SK-MEL-5 (cell line): ENCODE measurements at regions not wholly inside any gene's neighbourhood (a gene's known extent, or its start where the extent isn't known, plus 50 kb on each side); places are given as distances from the start of the nearest gene placed in this dataset.
A peak's percentile ranks its signal among the peaks of the same experiment; 100 is the strongest.
"Not testable (repeated sequence)": the region's sequence is repeated elsewhere in the genome, so short reads cannot be mapped to it uniquely, and the experiment has no call there.

Source experiments
- DNase-seq: peaks from one replicate; pipeline ENCODE4 v3.0.0-alpha.2; 2016; ENCODE audit warnings: low read depth, low spot score
- in situ Hi-C: cut with HindIII; loops from 2 replicates; pipeline ENCODE4 v1.10.0; 2016; ENCODE audit warnings: low sequenced_read_pairs, high pct_unique_total_duplicates, low pct_unique_long_range_greater_than_20kb

DNA sequence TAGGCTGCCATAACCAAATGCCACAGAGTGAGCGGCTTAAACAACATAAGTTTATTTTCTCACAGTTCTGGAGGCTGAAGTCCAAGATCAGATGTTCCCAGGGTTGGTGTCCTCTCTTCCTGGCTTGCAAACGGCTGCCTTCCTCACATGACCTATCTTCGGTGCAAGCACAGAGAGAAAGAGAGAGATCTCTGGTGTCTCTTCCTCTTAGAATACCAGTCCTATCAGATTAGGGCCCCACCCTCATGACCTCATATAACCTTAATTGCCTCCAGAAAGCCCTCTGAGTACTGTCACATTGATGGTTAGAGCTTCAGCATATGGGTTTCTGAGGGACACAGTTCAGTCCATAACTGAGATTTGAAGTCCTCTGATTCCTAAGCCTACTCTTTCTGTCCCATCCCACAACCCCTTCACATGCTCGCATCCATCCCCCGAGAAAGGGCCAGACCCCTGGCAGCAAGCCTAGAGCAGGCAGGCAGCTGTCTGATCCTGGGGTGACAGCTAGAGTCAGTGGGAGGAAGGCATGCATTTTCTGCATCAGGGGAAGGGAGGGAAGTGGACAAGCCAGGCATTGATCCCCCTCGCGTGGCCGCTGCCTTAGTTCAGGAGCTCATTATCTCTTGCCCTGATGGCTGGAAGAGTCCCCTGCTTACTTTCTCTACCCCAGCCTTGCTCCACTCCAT, 114.1 kb downstream of the FAR1 start:
- in situ Hi-C loops = no loop called here
- no peak for DNase-seq

DNA sequence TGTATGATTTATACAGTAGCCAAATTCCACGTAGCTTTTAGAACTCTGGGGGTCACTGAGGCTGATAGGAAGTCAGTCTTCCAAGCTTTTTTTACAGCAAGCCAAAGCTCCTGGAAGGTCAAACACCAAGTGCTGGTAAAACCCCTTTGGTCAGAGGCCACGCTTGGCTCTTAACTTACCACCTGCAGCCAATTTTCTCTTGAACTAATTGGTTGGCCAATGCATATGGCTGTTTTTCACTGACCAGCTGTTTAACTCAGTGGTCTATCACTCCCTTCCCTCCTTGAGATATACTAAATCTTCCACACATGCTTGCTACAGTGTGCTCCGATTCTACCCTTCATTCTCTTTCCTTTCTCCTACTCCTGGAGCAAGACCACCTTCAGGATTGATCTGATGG, 116.0 kb downstream of the FAR1 start:
- in situ Hi-C loops = no loop called here
- DNase-seq = no peak

- in situ Hi-C loops = no loop called here
- DNase-seq = no peak
Measured at GRCh38 chr11:13784855-13785254, 116.4 kb downstream of the FAR1 start.

- no peak for DNase-seq
- in situ Hi-C loops = no loop called here
Measured at GRCh38 chr11:13786688-13787087, 118.2 kb downstream of the FAR1 start.

DNA sequence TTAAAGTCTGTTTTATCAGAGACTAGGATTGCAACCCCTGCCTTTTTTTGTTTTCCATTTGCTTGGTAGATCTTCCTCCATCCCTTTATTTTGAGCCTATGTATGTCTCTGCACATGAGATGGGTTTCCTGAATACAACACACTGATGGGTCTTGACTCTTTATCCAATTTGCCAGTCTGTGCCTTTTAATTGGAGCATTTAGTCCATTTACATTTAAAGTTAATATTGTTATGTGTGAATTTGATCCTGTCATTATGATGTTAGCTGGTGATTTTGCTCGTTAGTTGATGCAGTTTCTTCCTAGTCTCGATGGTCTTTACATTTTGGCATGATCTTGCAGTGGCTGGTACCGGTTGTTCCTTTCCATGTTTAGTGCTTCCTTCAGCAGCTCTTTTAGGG, 129.1 kb downstream of the FAR1 start:
- DNase-seq, in situ Hi-C loops: not testable (repeated sequence)

DNA sequence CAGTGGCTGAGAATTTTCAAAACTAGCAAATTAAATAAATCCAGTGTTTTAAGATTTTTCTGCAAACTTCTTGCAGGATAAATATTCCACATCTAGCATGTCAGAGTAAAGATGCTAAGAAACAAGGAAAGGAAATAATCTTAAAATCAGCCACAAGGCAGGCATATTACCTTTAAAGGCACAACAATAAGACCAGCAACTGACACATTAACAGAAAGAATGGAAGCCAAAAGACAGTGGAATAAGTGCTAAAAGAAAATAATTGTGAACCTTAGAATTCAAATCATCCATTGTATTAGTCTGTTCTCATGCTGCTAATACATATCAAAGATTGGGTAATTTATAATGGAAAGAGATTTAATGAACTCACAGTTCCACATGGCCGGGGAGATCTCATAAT, 132.4 kb downstream of the FAR1 start:
- in situ Hi-C loops = no loop called here
- DNase-seq = no peak

DNA sequence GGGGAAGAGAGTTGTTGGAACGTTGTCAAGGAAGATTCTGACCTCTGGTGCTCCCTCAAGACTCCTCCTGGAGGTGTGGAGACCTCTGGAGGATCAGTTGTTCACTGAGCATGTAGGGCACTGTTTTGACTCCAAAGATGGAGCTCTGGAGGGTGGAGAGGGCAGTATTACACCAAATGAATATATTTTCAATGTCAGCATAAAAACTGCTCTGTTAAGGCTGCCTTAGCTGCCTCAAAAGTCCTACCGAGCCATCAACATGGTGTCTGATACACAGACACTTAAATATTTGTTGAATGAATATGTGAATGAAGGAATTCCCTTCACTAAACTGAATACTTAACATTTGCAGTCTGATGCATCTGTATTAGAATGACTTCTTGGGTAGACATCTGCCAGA, 144.2 kb upstream of the SPON1 start:
- no peak for DNase-seq
- in situ Hi-C loops = no loop called here

GRCh38 chr11:13826505-13827278, 135.8 kb upstream of the SPON1 start:
- no peak for DNase-seq
- in situ Hi-C loops = no loop called here

DNA sequence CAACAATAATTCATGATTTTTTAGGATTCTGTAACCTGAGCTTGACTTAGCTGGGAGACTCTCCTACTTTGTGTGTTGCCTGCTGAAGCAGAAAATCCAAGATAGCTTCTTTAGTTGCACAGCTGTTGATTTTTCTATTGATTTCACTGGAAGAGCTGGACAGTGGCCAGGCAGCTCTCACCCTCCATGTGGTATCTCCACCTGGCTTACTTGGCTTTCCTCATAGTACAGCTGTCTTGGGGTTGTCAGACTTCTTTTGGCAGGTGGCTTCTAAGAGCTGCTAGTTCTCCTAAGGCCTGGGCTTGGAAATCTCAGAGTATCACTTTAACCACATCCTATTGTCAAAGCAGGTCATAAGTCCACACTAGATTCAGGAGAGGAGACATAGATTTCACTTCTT, 130.8 kb upstream of the SPON1 start:
- in situ Hi-C loops = no loop called here
- DNase-seq = no peak

- DNase-seq = peak; percentile 40
- in situ Hi-C loops = no loop called here
Measured at GRCh38 chr11:13834463-13834862, 128.1 kb upstream of the SPON1 start.

DNA sequence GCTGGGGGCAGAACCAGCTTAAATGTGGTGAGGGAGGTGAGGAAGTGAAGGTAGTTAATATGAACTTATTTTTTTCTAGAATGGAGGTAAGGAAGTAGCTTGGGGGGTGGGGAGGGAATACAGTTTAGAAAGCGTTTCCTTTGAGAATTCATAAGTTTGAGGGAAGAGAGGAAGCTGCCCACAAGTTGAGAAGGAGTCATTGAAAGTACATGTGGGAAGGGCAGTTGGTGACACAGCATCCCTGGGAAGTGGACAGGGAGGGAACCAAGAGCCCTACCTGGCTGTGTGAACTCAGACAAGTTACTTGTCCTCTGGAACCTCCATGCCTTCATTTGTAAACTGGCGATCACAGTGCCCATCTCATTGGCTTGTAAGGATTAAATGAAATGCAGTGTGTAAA, 125.9 kb upstream of the SPON1 start:
- in situ Hi-C loops = no loop called here
- no peak for DNase-seq

GRCh38 chr11:13837286-13837685, 125.2 kb upstream of the SPON1 start:
- in situ Hi-C loops = no loop called here
- no peak for DNase-seq

DNA sequence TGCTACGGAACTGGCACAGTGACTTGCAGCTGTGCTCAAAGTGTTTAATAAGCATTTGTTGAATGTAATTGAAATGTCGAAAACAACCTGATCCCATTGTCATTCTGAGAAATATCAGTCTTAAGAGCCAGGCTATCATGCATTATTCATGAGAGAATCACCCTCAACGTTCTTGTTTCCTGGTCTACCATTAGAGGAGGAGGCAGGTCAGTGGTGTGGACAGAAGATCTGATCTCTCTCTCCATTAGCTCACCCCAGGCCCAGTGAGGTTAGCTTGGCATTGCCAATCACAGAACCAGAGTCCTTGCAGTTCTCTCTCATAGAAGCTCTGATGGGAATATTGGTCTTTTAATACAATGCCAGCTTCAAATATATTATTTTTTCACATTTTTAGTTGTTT, 121.1 kb upstream of the SPON1 start:
- in situ Hi-C loops = no loop called here

GRCh38 chr11:13848031-13848430, 114.5 kb upstream of the SPON1 start:
- no peak for DNase-seq
- in situ Hi-C loops = no loop called here

More for the DNA sequence above, 121.1 kb upstream of the SPON1 start:
- no peak for DNase-seq

DNA sequence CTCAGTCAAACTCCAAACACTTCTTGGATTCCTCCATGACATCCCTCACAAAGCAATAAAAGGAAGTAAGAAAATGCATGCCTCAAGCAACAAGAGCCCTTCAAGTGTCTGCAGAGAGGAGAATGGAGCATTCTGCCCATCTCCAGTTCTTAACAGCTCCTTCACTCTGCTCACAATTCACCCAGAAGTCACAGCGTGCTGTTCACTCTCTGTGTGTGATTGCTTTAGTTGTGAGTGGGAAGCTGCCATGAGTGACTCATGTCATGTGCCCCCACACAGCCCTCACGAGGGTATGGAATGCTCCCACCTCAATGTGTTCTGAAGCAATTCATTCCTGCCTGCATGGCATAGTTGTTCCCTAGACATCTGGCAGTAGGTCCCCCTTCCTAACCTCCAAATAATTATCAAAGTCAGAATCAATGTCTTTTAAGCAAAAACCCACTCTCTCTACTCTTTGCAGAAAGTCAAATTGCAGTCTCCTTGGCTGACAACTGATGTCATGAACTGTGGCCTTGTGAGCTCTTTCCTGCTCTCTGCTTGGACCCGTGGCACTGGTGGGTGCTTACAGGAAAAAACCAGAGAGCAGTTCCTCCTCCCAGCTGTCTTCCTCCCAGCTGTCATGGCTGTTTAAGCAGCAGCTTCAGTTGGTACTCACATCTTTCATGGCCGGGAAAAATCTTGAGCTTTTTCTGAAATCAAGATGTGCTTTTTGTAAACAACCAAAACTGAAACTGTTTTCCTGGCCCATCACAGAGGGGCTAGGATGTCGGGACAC, 112.1 kb upstream of the SPON1 start:
- in situ Hi-C loops = no loop called here
- peak; percentile 22 for DNase-seq

- no peak for DNase-seq
- in situ Hi-C loops = no loop called here
Measured at GRCh38 chr11:13851691-13852090, 110.8 kb upstream of the SPON1 start.

GRCh38 chr11:13852481-13852880, 110.0 kb upstream of the SPON1 start:
- no peak for DNase-seq
- in situ Hi-C loops = no loop called here

DNA sequence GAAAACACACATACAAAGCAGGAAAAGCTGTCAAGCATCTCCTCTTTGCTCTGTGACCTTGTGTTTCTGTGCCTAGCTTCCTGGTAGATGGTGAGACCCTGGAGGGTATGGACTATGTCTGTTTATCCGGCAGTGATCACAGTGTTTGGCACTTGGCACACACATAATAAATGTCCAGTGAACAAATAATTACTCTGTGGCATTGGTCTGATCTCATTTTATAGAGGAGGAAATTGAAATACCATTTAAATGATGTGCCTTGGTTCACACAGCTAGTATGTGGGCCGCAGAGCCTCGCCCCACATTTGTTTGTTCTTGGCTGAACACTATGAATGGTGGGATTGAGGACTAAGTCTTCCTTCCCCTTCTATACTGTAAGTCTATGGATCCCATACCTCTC, 104.7 kb upstream of the SPON1 start:
- DNase-seq = no peak
- in situ Hi-C loops = no loop called here

DNA sequence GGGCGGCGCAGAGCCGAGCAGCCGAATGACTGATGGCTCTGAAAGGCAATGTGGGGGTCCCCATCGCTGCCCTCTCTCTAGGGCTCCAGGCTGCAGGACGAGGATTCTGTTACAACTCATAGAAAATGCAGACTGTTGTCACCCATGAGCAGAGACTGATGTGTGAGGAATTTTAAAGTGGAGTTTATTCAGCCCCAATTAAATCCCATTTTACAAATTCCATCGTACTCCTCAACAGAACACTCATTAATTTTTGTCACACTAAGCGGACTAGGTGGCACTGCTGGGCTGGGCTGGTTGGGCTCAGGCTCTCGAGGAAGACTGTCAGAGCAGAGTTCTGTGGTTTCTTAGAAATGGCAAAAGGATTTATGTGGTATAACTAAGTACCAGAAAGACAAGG, 102.6 kb upstream of the SPON1 start:
- no peak for DNase-seq
- in situ Hi-C loops = no loop called here
